Glomerular endothelial cell (primary cell): ENCODE measurements at regions not wholly inside any gene's neighbourhood (a gene's known extent, or its start where the extent isn't known, plus 50 kb on each side); places are given as distances from the start of the nearest gene placed in this dataset.
"Not testable (repeated sequence)": the region's sequence is repeated elsewhere in the genome, so short reads cannot be mapped to it uniquely, and the experiment has no call there.

Source experiments
- DNase-seq: peaks from one replicate; pipeline ENCODE4 v3.0.0-alpha.2; 2011; ENCODE audit warnings: low read depth, low spot score; ENCODE audit errors: extremely low read depth

DNA sequence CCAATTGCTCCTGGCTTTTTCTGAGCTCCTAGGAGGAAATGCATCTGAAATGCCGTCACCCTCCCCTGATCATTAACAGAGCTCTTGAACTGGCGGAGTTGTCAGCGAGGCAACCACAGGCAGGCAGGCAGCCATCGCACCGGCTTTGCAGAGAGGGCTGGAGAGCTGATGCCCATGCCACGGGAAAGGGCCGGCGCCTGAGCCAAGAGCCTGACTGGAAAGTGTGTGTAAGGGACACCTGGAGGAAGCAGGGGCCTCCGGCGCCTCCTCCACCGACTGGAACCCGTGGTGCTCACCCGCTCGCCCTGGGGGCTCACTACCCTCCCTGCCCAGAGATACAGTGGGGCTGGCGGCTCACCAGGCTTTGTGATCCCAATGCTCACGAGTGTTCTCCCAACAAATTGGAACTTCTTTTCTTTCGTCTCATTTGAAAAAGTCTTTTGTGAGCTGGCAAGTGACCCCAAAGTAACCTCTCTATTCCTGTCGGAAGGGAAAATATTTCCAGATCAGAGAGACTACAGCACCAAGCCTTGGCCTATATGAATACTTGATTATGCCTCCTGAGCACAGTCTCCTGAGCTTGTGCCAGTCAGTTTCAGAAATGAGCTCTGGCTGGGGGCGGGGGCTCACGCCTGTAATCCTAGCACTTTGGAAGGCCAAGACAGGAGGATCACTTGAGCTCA lies 97.7 kb upstream of the SLC25A33 start:
- DNase-seq: no peak

DNA sequence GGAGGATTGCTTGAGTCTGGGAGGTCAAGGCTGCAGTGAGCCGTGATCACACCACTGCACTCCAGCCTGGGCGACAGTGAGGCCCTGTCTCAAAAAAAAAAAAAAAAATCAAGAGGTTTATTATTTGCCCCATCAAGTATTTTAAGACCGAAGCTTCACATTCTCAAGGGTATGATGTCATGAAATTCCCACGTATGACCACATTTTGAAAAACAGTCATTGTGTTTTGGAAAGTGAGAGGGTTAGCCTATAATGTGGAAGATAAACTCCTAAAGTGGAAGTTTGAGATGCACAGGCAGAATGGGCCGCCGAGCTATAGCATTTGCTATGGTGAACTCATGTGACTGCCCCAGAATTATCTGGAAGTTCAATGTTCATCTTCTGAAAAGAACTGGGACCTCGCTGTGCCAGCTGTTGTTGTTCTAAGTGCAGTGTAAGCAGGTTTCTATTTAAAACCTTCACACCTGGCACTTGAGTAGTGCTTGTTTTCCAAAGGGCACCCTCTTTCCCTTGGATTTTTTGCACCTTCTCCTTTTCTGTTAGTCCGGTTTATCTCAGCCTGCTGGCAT lies 96.9 kb upstream of the SLC25A33 start:
- no peak for DNase-seq

GRCh38 chr1:9442986-9443385 lies 96.3 kb upstream of the SLC25A33 start:
- no peak for DNase-seq

DNA sequence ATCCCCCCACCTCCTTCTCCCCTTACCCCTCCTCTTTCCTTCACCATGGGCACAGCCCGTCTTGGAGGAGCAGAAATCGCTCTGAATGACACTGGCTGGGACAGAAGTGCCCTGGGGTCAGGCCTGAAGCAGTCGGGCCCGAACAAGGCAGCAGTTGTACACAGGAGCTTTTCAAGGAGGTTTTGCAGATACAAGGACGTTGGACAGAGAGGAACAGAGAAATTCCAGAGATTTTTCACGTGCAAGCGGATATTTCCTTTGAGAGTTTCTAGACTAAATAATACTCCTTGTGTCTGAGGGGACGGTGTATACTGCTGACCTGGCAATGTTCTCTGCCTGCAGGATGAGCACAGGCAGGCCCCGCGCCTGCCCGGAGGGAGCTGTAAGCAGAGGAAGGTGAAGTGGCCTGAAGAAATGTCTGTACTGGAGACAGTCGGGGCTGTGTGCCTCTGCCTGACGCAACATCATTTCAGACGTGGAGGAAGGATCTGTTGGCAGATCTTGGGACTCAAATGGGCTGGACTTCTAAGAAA lies 95.3 kb upstream of the SLC25A33 start:
- DNase-seq: no peak

DNA sequence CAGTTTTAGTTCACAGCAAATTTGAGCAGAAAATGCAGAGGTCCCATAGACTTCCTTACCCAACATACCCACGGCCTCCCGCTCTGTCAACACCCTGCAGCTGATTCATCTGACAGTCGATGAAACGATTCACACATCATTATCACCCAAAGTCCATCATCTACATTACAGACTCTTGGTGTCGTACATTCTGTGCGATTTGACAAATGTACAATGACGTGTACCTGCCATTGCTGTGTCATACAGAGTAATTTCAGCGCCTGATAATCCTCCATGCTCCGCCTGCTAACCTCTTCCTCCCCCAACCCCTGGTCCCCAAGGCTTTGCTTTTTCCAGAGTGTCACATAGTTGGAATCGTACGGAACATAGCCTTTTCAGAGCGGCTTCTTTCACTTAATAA lies 94.7 kb upstream of the SLC25A33 start:
- DNase-seq: no peak

DNA sequence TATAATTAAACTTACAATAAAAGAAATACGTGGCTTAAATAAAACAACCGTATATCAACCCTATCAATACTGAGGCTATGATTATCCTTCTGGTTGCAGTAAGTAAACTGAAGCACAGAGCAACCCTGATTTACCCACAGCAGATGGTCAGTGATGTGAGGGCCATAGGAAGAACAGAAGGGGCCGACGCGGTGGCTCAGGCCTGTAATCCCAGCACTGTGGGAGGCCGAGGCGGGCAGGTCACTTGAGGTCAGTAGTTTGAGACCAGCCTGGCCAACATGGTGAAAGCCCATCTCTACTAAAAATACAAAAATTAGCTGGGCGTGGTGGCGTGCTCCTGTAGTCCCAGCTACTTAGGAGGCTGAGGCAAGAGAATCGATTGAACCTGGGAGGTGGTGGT lies 94.2 kb upstream of the SLC25A33 start:
- not testable (repeated sequence) for DNase-seq

DNA sequence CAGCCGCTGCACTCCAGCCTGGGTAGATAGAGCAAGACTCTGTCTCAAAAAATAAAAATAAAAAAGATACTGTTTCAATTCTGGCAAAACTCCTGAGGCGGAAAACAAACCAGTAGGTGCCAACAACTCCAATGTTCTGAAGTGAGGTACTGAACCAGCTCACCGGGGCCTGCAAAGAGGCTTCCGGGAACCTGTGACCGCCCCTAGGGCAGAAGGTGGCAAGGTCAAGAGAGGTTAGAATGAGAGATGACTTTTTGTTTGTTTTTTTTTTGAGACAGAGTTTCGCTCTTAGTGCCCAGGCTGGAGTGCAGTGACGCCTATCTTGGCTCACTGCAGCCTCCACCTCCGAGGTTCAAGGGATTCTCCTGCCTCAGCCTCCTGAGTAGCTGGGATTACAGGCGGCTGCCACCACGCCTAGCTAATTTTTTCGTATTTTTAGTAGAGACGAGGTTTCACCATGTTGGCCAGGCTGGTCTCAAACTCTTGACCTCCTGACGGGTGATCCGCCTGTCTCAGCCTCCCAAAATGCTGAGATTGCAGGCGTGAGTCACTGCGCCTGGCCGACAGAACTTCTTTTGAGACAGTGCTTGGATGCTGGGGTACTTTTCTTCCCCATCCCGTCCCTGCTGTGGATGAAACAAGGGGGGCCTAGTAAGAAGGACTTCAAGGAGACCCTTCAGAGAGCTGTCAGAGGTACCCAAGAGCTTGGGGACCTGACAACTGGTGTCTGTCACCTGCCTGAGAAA lies 91.9 kb upstream of the SLC25A33 start:
- no peak for DNase-seq

DNA sequence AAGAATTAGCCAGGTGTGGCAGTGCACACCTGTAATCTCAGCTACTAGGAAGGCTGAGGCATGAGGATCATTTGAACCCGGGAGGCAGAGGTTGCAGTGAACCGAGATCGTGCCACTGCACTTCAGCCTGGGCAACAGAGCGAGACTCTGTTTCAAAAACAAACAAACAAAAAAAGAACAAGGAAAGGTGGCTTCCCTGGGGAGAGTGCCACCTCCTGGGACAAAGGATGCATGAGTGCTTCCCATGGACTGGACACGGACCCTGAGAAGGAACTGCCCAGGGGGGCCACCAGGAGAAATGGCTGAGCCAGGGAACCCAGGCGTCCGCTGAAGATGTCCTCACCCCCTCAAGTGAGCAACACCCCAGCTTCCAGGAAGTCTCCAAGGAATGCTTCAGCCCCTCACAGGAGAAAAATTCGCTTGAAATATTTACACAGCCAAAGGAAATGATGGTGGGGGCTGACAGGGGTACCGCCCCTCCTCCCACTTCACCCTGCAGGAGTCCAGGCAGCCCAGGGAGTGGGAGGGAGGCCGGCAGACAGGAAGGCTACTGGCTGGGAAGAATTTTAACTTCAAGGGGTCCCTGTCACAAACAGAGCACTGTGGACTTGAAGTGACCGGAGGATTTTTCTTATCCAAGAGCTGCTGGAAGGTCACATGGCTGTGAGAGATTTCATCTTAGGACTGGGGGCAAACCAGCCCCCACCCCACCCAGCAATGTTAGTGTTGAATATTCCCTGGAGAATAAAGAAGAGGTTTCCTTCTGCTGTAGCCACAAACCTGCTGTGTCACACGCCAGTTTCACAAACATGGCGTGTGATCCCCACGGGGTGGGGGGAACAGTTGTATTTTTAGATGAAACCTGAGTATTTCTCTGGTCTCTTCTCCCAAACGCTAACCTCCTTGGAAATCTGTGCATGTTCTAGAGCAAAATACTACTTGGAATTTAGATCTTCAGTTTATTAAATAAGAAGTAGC lies 90.8 kb upstream of the SLC25A33 start:
- DNase-seq: no peak

- DNase-seq: no peak
Measured at GRCh38 chr1:9449110-9449627, 90.1 kb upstream of the SLC25A33 start.

- no peak for DNase-seq
Measured at GRCh38 chr1:9449976-9450696, 89.1 kb upstream of the SLC25A33 start.

GRCh38 chr1:9451081-9451480 lies 88.2 kb upstream of the SLC25A33 start:
- no peak for DNase-seq

GRCh38 chr1:9452516-9453140 lies 86.6 kb upstream of the SLC25A33 start:
- no peak for DNase-seq

GRCh38 chr1:9453375-9453774 lies 85.9 kb upstream of the SLC25A33 start:
- no peak for DNase-seq

DNA sequence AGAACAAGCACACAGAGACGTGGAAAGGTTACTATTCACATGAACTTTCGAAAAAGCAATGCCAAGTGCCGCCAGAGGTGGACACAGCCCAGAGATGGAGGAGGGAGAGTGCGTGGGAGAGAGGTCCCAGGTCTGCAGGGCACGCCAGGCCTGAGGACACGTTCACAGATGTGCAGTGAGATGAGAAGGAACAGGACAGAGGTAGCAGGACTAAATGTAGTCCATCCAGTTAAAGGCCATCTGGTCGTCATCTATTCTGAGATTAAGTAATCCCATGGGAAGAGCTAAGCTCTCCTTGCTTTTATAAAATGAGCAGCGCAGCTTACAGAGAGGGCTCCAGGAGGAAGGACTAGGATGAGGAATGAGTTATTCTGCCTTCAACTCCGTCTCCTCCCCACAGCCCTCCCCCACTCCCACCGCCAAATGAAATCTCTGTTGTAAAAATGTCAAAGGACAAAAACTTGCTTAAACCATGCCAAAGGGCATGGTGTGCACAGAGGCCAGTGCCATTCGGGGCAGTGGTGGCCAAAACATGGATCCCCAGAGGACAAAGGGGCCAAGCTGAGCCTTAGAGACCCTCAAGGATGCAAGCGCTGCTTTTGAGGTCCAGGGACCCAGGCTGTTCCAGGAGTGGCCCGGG lies 85.4 kb upstream of the SLC25A33 start:
- DNase-seq: no peak

DNA sequence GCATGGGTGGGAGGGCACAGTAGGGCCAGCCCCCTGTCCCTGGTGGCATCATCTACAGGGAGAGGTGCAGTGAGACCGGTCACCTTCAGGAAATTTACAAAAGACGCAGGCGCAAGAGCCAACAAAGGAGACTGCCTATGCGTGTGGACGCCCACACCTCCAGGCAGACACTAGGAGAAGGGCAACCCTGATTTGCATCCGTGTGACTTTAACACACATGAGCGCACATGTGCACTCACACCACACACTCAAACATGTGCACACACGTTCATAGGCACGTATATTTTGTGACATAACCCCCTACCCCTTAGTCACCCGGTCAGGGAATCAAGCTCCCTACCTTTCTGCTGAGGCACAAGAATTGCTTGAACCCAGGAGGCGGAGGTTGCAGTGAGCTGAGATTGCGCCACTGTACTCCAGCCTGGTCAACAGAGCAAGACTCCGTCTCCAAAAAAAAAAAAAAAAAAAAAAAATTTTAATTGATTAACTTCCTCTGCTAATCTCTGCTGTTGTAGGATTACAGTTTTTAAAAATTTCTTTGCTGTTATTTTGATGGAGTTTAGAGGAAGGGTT lies 84.7 kb upstream of the SLC25A33 start:
- no peak for DNase-seq

DNA sequence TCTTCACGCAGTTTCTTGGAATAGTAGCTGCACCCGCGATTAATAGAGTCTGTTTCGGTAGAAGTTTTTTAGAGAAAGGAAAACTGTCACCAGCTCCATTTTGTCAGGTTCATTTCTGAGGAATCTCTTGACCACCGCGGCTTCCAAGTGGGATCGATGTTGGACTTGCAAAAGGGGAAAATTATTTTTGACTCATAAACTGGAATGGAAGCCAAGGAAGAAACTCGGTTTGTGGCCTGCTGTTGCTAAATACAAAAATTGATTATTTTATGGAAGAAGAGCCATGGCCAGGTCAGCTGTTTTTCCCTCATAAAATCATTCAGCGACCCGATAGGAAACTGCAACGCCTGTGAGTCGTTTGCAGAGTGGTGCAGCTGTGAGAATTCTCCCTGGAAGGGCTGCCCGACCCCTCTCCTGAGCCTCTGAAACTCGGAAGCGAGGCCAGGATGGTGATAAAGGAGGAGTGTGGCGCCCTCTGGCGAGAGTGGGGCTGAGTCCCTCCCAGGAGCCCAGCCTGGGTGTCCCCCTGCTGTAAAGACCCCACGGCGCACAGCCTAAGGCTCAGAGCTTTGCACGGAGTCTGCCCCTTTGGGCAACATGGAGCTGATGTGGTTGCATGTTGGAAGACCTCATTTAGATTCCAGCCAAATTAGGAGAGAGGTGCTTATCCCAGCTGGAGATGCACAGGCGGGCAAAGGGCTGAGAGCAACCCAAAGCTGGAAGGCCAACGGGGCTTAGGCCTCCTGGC lies 83.6 kb upstream of the SLC25A33 start:
- peak; percentile 22 for DNase-seq

DNA sequence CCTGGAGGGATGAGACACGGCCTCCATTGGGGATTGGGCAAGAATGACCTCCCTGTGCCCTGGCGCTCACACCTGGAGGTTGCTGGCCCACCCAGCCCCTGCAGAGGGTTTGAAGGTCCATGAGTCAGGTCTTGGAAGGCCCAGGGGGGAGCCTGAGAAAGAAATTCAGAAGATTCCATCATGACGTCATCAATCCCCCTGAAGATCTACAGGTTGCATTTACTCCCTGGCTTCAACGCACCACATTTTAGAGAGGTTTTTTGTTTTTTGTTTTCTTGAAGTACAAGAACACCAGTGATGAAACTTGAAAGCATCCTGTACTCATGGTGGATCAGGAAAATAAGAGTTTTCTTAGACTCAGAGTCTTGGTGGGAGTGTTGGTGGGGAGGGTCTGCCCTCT lies 82.4 kb upstream of the SLC25A33 start:
- no peak for DNase-seq
